Hippocampal formation (tissue), 2 donors: ENCODE measurements at regions not wholly inside any gene's neighbourhood (a gene's known extent, or its start where the extent isn't known, plus 50 kb on each side); places are given as distances from the start of the nearest gene placed in this dataset.

ENCODE experiments used
- DNase-seq, 2 donors: peaks; one replicate each; lab custom pipeline; 2025; lab: John Stamatoyannopoulos, UW

DNA sequence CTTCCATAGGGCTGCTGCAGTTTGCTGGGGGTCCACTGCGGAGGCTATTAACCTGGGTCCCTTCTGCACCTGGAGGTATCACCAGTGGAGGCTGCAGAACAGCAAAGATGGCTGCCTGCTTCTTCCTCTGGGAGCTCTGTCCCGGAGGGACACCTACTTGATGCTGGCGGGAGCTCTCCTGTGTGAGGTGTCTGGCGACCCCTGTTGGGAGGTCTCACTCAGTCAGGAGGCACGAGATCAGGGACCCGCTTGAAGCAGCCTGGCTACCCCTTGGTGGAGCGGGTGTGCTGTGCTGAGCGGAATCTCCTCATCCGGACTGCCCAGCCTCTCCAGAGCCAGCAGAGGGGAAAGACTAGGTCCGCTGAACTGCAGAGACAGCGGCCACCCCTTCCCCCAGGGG lies 56.0 kb upstream of the CTXND1 start:
- DNase-seq, result no peak

DNA sequence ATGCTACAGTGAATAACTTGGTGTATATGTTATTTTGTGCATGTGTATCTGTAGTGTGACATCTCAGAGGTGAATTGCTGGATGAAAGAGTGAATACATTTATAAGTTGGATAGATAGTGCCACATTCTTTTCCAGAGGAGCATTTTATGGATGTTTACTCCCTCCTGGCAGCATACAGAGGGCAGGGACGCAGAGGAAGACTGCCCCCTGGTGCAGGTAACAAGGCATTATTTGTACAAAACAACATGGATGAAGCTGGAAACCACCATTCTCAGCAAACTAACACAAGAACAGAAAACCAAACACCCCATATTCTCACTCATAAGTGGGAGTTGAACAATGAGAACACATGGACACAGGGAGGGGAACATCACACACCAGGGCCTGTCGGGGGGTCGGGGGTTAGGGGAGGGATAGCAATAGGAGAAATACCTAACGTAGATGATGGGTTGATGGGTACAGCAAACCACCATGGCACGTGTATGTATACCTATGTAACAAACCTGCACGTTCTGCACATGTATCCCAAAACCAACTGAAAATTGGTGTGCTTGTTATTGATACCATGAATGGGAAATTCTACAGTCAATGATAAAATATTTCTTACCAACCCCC lies 57.9 kb upstream of the CTXND1 start:
- DNase-seq, result no peak

DNA sequence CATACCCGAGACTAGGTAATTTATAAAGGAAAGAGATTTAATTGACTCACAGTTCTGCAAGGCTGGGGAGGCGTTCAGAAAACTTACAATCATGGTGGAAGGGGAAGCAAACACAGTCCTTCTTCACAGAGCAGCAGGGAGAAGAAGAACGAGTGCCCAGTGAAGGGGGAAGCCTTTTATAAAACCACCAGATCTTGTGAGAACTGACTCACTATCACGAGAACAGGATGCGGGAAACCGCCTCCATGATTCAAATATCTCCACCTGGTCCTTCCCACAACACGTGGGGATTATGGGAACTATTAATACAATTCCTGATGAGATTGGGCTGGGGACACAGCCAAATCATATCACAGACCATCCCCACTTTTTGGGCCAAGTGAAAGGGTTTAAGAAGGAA lies 58.8 kb upstream of the CTXND1 start:
- DNase-seq, result no peak

DNA sequence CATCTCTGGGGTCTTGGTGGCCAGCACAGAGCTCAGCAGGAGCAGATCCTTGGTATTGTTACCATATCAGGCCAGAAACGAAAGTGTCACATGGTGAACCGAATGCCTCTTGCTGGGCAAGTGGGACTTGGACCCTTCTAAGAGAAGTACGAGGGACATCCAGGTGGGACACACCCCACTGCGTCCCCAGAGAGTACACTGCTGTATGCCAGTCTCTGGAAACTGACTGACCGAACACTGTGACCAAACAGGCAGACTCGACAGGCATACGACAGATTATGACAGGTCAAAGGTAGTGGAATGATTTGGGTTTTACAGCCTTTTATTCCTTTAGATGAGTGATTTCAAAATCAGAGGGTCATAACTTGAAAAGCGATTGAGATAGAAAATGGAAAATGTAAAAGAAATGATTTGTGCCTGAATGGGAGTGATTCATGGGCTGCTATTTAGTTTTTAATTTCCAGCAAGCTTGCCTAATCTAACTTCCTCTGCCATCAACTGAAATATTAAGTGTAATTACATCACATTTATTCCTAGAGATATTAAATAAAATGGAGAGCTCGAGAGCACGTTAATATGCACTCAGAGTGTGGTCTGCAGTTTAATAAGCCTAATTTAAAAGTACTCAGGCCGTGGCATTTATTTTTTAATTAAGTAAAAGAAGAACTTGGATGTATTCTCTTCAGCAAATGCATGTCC lies 63.4 kb upstream of the CTXND1 start:
- no peak for DNase-seq

DNA sequence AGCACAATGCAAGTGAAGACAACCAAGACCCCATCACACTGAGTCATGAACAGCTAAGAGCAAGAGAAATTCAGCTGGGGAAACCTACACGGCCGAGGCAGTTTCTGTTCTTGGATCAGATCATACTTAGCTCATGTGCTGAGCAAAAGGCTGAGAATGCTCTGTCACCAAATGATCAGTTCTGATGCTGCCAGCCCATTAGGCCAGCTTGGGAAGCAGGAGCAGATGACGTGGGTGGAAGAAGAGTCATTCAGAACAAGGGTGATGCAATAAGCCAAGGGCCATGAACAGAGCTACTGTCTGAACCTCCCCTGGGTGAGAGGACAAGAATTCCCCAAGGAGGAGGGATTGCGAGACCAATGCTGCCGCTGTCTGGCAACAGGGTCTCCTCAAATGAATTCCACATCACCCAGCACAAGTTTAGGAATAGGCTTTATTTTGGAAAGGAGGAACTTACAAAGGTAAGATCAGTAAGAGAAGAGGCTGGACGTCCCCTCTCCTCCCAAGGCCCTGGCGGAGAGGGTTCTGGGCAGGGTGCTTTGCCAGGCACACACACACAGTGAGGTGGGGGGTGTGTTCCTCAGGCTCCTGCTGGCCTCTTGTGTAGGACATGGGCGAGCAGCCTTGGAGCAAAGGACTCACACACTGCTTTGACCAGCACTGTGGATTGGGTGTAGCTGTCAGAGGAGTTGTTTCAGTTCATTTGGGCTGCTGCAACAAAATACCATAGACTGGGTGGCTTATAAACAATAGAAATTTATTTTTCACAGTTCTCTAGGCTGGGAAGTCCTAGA lies 65.6 kb upstream of the CTXND1 start:
- DNase-seq, result no peak

DNA sequence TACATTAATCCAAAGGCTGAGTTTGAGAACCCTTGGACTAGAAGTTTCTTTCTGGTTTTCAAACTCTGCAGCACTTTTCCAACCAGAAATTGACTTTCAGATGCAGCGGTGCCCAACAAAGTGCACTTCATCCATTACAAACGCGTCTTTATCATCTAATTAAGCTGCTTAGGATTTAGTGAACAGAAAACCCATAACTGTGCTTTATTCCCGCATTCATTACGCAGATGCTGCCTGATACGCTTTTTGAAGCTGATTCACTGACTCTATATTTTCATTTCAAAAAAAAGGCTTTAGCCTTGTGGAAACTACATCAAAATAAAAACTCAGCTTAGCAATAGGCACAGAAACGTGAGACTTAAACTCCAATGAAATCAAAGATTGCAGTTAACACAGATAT lies 69.8 kb upstream of the CTXND1 start:
- no peak for DNase-seq

DNA sequence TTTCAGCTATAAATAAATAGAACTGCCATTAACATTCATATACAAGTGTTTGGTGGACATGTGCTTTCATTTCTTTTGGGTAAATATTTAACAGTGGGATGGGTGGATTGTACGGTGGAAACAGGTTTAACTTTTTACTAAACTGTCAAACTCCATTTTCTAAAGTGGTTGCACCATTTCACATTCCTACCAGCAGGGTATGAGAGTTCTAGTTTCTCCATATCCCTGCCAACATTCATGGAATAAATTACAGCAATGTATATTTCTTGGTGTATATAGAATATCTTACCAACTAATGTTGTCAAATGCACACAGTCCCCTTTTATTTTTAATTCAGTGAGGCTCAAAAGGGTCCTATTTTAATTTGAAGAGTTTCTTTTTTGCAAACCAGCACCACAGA lies 71.3 kb upstream of the CTXND1 start:
- no peak for DNase-seq

DNA sequence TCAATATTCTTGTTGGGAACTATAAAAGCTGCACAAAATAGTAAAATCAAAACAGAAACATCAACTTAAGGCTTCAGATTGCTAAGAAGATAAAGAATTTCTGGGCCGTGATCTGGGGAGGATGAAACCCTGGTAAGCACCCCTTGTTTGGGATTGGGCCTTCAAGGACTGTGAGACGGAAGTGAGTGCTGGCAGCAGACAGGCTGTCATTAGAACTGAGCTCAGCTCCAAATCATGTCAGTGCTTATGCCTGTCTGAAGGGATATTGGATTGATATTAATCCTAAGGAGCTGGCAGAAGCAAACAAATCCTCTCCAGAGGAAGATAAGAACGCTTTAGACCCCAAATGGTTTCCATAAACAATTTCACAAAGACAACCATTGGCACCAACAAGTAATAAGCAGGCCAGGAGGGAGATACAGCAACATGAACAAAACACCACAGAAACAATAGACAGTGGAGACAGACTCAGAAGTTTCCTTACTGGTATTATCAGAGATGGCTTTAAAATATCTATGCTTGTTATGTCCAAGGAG lies 72.6 kb upstream of the CTXND1 start:
- no peak for DNase-seq

DNA sequence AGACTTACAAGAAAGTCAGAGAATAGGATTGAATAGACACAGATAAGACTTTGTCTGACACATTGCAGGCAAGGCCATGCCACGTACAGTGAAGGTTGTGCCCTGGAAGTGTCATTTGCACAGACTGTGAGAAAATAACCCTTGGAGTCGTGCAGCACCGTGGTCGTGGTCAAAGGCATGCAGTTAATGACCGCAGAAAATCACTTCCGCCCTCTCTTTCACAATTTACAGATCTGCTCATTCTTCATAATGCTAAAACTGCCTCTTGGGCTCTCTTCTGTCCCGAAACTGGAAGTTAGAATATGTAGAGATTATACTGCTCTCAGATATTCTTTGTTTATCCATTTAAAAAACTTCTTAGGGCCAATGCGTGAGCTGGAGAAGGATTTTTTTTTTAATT lies 73.2 kb upstream of the CTXND1 start:
- DNase-seq, result no peak

DNA sequence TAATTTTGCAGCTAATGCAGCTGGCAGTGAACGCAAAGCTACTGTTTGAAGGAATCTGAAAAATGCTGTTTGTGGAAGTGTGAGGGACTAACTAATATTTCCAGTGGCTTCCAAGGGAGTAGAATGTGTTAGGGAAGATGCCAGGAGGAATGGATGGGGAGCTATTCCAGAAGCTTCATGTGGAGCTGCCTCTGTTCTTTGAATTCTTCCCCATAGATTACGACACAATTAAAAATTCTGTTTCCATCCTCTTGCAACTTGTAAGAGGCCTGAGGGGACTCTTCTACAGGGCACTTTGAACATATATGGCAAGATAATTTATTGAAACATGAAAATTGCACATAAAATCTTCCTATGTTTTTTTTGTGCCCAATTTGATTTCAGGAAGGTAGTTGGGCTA lies 74.3 kb upstream of the CTXND1 start:
- DNase-seq, result no peak

DNA sequence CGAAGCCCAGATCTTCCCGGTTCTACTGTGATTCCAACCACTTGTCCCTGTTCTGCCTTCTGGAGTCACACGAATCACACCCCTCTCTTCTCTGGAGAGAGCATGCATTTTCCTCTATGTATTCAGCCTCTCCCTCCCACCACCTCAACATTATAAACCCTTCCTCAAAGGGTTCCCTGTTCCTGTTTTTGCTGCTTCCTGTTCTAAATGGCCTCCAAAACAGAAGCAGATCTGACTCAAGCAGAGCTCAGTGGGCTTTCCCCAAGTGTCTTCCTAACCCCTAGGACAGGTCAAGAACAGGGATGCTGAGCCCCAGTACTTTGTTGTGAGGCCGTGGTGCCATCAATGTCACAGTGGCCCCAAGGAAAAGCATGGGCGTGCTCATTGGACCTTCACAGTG lies 75.7 kb upstream of the ARNT2 start:
- DNase-seq, result no peak

DNA sequence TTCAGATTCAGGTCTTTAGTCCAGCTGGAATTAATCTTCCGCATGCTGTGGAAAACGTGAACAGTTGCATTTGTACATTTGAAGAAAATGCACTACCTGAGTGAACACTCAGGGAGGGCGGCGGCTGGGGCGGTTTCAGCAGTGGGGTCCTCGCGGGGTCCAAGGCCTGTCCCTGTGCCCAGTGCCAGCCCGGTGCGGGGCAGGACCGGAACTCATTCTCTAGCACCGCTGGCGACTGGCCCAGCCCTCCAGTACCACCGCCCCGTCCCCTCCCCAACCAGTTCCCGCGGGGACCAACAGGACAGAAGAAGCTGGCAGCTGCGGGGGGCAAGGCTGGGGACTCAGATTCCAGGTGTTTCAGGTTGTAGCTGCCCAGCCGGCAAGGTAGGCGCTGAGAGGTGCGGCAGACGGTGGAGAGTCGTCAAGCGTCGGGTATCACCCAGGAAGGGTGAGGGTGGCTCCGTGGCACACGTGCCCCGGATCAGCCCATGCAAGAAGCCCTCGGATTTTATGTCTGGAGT lies 72.2 kb upstream of the ARNT2 start:
- DNase-seq, result no peak

DNA sequence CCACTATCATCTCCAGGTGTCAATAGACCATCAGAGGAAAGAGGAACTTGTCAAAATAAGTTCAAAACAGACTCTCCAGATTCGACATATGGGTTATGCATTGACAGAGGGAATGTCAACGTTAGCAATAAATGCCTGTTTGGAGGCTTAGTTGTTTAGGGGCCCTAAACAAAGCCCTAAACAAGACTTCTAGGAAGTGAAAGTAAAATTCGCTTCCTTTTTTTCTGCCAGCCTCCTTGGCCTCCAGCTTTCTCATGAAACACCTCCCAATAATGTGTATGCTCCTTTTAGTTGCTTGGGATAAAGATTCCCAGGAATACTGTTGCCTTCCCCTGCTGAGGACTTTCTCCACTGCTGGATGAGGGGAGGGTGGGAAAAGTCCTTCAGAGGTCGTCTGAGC lies 70.9 kb upstream of the ARNT2 start:
- DNase-seq, result no peak

DNA sequence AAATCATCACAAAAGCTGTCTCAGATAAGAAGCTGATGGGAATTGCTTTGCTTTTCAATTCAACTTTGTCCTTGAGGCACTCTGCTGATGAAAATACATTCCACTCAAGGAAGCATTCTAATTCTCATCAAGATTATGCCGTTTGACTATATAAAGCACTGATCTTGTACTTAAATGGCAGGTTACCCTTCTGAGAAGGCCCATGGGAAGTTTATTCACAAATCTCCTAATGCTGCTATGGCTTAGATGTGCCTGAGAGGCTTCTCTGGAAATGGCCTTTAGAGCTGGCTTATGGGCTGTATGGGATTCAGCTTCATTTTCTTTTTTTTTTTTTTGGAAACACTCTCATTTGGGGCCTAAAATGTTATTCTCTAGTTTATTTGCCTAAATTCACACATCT lies 69.7 kb upstream of the ARNT2 start:
- DNase-seq, result no peak

DNA sequence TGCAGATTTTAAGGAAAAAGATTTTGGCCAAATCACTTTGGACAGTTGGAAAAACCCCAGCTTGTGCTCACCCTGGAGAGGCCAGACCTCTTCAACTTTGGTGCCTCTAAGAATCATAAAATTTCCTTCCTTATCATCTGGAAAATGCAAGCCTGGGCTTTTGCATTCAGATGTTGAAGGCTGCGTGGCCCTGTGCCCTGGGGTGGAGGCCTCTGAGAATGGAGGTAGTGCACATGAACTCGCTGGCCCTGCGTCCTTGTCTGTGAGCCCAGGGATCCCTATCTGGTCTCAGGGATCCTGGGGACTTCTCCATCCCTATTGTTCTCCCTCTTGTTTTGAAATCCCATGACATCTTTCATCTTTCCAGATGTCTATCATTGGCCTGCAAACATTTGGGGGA lies 64.6 kb upstream of the ARNT2 start:
- DNase-seq, result no peak

DNA sequence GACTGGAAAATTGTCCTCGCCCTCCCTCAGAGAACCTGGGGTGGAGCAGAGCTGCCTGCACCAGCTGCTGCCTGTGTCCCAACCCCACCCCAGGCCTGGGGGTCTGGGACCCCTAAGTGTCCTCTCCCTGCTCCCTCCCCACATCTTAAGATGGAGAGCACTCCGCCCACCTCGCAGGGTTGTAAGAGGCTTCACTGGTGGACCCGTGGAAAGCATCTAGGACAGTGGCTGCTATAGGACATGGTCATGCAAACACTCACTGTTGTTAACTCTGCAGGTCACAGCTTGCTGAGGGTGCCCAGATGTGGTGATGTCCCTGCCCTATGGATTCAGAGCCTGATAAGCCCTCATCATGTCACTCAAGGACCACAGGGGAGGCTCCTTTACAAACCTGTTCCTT lies 62.0 kb upstream of the ARNT2 start:
- no peak for DNase-seq

DNA sequence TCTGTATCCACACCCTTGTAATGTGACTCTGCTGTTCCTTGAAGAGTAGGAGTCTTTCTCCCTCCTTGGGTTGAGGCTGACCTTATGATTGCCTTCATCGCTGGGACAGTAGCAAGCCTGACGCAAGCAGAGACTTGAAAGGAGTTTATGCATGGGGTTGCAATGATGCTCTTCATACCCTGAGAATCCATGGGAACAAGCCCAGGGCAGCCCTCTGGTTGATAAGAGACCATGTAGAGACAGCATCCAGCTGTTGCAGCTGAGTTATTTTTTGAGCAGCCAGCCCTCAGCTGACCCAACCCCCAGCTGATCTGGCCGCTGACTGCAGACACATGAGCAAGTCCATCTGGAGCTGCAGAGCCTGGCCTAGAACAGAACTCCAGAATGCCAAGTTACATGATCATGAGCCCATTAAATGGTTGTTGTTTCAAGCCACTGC lies 60.6 kb upstream of the ARNT2 start:
- no peak for DNase-seq

DNA sequence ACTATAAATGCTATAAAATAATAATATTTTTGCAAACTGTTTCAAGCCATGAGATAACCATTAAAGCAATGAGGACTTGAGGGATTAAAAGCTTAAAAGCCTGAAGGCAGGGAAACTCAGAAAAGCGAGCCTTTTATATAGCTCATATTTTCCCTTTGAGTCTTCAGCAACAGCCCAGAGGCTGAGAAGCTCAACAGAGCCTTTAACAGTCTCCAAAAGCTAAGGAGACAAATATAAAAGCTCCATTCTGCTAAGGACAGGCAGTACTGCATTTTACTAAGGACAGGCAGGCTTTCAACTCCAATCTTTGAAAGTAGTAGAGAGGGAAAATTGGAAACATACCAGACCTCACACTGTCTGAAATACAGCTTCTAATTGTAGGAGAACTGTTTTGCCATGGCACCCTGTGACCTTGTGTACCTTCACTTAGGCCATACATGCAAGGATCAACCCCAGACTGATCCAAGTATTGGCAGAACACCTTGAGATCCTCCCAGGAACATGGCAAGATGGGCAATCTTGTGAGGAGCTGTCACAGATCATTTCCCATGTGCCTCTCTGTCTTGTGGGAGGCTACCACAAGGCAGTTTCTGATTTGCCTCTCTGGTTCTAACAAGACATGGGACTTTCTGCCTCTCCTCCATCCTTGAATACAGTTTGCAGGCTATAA lies 53.1 kb upstream of the ARNT2 start:
- DNase-seq, result peak in 1 of 2 donors; percentile 40
